Neuron (in vitro differentiated cells): ENCODE measurements at regions not wholly inside any gene's neighbourhood (a gene's known extent, or its start where the extent isn't known, plus 50 kb on each side); places are given as distances from the start of the nearest gene placed in this dataset.
"Not testable (repeated sequence)": the region's sequence is repeated elsewhere in the genome, so short reads cannot be mapped to it uniquely, and the experiment has no call there.

Experiments
- H2AFZ ChIP-seq: one replicate; pipeline ENCODE4 v1.6.1; 2013; ENCODE audit warnings: low read depth, mild to moderate bottlenecking, inconsistent platforms, low read length, moderate library complexity
- H3K27me3 ChIP-seq: one replicate; pipeline ENCODE4 v1.6.1; 2013; ENCODE audit warnings: low read length; ENCODE audit not compliant: insufficient read depth
- H3K36me3 ChIP-seq: one replicate; pipeline ENCODE4 v1.6.1; 2013; ENCODE audit warnings: low read length; ENCODE audit not compliant: insufficient read depth
- H3K4me1 ChIP-seq: one replicate; pipeline ENCODE4 v1.6.1; 2013; ENCODE audit warnings: low read length; ENCODE audit not compliant: insufficient read depth
- H3K4me3 ChIP-seq: 2 replicates; pipeline ENCODE4 v1.5.1; 2013; ENCODE audit warnings: mild to moderate bottlenecking, low read length, moderate library complexity
- H3K9me3 ChIP-seq: one replicate; pipeline ENCODE4 v1.6.1; 2013; ENCODE audit warnings: low read length

DNA sequence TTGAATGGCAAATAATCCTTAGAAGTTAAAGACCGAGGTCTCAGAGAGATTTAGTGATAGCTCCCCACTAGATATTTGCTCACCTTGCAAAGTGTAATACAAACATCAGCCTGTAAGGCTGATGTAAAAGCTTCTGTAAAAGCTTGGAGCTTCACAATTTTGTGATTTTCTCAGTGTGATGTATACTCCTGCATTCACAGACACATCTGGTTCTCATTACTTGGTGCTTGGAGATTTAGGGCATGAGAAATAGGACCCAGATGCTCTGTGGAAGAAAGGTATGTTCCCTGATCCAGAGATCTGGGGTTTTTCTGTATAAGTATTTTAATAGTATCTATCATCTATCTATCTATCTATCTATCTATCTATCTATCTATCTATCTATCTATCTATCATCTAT lies 1664.3 kb downstream of the C4orf33 start:
- Histone ChIP-seq H3K4me1 (no peaks in the 10 kb centered on the region), H3K27me3 (no peaks in the 10 kb centered on the region), H3K4me3 (no peak overlapping the region), H2AFZ (no peak overlapping the region), H3K36me3 (no peaks in the 10 kb centered on the region), H3K9me3 (no peaks in the 10 kb centered on the region)

DNA sequence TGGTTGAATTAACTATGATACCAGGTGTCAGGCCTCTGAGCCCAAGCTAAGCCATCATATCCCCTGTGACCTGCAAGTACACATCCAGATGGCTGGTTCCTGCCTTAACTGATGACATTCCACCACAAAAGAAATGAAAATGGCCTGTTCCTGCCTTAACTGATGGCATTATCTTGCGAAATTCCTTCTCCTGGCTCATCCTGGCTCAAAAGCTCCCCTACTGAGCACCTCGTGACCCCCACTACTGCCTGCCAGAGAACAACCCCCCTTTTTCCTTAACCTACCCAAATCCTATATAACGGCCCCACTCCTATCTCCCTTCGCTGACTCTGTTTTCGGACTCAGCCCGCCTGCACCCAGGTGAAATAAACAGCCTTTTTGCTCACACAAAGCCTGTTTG lies 1671.4 kb downstream of the C4orf33 start:
- H3K9me3 ChIP-seq, H3K36me3 ChIP-seq, H2AFZ ChIP-seq, H3K4me3 ChIP-seq, H3K4me1 ChIP-seq, H3K27me3 ChIP-seq: not testable (repeated sequence)

DNA sequence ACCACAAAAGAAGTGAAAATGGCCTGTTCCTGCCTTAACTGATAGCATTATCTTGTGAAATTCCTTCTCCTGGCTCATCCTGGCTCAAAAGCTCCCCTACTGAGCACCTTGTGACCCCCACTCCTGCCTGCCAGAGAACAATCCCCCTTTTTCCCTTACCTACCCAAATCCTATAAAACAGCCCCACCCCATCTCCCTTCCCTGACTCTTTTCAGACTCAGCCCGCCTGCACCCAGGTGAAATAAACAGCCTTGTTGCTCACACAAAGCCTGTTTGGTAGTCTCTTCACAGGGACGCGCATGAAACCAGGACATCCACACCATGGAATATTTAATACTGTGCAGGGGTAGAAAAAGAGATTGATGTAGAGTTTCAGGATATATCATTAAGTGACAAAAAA lies 1677.0 kb downstream of the C4orf33 start:
- not testable (repeated sequence) for H3K9me3 ChIP-seq, H3K4me1 ChIP-seq, H3K36me3 ChIP-seq, H2AFZ ChIP-seq, H3K27me3 ChIP-seq, H3K4me3 ChIP-seq

DNA sequence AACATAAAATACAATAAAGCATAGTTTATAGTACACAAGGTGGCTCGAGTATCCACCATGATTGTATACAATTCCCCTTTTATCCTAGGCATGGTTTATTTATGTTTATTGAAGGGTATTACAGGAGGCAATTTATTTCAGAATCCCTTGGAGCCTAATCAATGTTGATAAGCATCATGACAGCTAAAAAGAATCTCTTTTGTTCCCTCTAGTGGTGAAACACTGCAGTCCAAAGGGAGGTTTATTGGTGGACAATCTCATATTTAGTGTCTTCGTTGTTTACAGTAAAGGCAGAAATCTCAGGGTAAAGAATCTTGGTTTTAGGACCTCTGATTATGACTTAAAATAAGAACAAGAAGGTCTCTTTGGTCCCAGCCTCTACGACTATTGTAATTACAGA lies 1712.5 kb downstream of the C4orf33 start:
- peaks cover 5% of the 10 kb centered on the region for H3K4me1 ChIP-seq
- H2AFZ ChIP-seq, result no peak overlapping the region
- H3K4me3 ChIP-seq, result no peak overlapping the region
- H3K27me3 ChIP-seq, result no peaks in the 10 kb centered on the region
- H3K9me3 ChIP-seq, result no peaks in the 10 kb centered on the region
- H3K36me3 ChIP-seq, result no peaks in the 10 kb centered on the region

DNA sequence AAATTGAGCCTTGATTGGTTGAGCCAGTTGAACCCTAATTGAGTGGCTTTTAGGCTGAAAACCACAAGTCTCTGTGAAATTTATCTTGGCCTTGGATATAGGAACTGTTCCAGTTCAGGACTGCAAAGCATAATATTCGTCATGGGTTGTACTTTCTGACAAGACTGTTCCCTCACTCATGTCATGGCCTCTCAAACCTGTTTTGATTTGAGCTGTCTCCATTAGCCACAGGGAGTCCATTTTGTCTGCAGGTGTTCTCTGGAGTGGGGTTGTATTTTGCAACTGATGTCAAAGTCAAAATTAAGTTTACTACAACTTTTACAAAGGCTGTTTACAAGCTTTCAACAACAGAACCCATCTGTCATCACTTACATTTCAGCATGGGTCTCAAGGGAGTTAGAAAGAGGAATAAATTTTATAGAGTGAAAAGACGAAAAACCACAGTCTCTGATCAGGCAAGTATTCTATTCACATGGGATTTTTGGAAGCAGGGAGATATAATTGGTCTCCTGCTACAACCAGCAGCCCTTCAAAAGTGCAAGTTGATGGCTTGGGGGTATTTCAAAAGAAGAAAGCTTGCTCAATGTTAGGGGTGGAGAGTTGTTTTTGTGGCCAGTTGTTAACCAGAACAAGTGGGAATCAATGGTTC lies 1716.3 kb downstream of the C4orf33 start:
- H3K4me3 ChIP-seq, result no peak overlapping the region
- peaks cover 5% of the 10 kb centered on the region for H3K4me1 ChIP-seq
- peak overlapping the region; percentile 5 for H2AFZ ChIP-seq
- no peaks in the 10 kb centered on the region for H3K9me3 ChIP-seq
- no peaks in the 10 kb centered on the region for H3K27me3 ChIP-seq
- H3K36me3 ChIP-seq, result no peaks in the 10 kb centered on the region

DNA sequence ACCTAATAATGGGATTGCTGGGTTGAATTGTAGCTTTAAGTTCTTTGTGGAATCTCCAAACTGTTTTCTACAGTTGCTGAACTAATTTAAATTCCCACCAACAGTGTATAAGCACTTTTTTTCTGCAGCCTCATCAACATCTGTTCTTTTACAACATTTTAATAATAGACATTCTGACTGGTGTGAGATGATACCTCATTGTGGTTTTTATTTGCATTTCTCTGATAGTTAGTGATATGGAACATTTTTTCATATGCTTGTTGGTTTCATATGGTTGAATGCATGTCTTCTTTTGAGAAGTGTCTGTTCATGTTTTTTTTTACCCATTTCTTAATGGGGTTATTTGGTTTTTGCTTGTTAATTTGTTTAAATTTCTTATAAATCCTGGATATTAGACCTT lies 1718.9 kb downstream of the C4orf33 start:
- no peaks in the 10 kb centered on the region for H3K9me3 ChIP-seq
- H3K27me3 ChIP-seq, result no peaks in the 10 kb centered on the region

DNA sequence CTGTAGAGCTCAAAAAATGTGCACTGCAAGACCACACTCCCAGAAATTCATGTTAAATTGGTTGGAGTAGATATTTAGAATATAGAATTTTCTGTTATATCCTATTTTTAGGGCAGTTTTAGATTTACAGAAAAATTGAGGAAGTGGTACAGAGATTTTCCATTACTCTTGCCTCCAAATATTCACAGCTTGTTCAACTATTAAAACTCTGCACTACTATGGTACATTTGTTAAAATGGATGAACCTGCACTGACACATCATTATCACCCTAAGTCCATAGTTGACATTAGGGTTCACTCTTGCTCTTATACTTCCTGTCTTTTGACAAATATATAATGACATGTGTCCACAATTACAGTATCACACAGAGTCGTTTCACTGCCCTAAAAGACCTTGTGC lies 1724.5 kb downstream of the C4orf33 start:
- Histone ChIP-seq H3K4me3 (no peak overlapping the region), H3K36me3 (no peaks in the 10 kb centered on the region), H3K27me3 (no peaks in the 10 kb centered on the region), H2AFZ (no peak overlapping the region), H3K4me1 (no peaks in the 10 kb centered on the region), H3K9me3 (no peaks in the 10 kb centered on the region)

More for the DNA sequence above, 1718.9 kb downstream of the C4orf33 start:
- Histone ChIP-seq H3K4me3 (no peak overlapping the region), H3K36me3 (no peaks in the 10 kb centered on the region), H3K4me1 (peaks cover 5% of the 10 kb centered on the region), H2AFZ (no peak overlapping the region)

DNA sequence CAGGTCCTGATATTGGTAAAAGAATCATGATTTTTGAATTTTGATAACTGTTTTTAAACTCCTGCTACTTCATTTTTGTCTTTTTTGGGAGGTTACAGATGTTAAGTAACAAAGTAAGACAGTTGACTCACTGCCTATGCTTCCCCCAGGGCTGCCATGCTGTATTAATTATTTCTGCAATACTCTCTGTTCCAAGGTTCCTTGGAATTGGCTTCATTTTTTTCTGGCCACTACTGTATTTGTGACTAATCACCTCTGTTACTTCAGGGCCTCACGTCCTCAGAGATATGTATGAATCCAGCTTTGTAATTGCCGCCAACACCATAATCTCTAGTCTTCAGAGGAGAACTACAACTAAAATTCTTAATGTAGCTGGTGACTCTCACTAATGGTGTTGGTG lies 1729.3 kb downstream of the C4orf33 start:
- H2AFZ ChIP-seq, result no peak overlapping the region
- no peaks in the 10 kb centered on the region for H3K36me3 ChIP-seq
- H3K4me3 ChIP-seq, result no peak overlapping the region
- no peaks in the 10 kb centered on the region for H3K27me3 ChIP-seq
- H3K9me3 ChIP-seq, result no peaks in the 10 kb centered on the region
- no peaks in the 10 kb centered on the region for H3K4me1 ChIP-seq

DNA sequence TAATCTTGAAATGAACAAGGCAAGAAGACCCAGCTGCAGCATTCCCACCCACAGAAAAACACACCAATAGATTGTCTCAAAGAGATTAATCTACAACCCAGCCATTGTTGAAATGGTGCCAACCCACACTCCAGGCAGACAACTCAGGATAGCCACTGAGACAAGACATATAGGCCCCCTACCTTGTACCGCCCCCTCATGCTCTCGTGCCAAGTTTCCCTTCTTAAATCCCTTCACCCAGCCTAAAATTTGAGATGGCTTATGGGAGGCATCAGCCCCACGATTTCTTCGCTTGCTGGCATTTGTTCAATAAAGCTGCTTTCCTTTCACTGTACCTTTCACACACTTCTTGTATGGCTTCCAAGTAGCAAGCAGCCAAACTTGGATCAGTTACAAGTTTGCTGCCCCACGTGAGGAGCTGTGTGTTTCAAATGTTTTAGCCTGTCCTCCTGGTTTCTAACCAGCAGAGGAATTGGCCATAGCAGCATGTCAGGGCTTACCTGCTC lies 1754.1 kb downstream of the C4orf33 start:
- no peak overlapping the region for H2AFZ ChIP-seq

DNA sequence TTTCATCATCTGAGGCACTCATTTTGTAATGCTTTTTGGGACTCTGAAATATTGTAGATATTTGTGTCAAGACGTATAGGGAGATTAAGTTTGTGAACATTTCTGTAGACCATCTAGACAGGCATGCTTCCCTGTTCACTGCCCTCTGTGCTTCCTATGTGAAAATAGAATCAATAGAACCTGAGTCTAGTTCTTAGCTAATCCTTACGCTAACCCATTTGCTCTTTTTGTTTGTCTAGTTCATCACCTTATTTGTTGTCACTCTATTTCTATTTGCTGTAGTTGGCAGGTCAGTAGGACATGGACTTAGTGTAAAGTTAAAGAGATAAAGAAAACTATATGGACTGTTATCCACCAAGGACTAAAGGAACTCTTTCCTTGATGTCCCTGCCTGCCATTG lies 1755.2 kb downstream of the C4orf33 start:
- no peaks in the 10 kb centered on the region for H3K36me3 ChIP-seq
- H2AFZ ChIP-seq, result no peak overlapping the region
- H3K9me3 ChIP-seq, result no peaks in the 10 kb centered on the region
- no peak overlapping the region for H3K4me3 ChIP-seq
- H3K27me3 ChIP-seq, result no peaks in the 10 kb centered on the region
- H3K4me1 ChIP-seq, result peaks cover 5% of the 10 kb centered on the region

More for the DNA sequence above, 1754.1 kb downstream of the C4orf33 start:
- Histone ChIP-seq H3K9me3 (no peaks in the 10 kb centered on the region), H3K4me1 (peaks cover 7% of the 10 kb centered on the region), H3K36me3 (no peaks in the 10 kb centered on the region), H3K4me3 (no peak overlapping the region), H3K27me3 (no peaks in the 10 kb centered on the region)

DNA sequence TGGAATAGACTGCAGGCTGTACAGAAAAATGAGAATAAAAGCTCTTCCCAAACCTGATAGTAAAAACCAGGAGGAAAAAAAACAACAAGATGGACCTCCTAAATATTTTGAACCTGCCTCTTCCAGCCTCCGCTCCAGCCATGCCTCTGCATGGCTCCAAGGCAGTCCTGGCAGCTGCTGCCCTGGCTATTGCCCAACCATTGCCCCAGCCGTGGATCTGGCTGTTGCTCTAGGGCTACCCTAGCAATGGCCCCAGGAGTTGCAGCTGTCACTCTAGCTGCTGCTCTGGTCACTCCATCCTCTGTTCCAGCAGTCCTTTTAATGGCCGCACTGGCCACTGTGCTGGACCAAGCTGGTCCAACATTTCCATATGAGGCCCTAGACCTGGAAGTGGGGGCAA lies 1756.0 kb downstream of the C4orf33 start:
- Histone ChIP-seq H3K4me1 (no peaks in the 10 kb centered on the region), H2AFZ (no peak overlapping the region), H3K4me3 (no peak overlapping the region), H3K27me3 (no peaks in the 10 kb centered on the region), H3K36me3 (no peaks in the 10 kb centered on the region), H3K9me3 (no peaks in the 10 kb centered on the region)

DNA sequence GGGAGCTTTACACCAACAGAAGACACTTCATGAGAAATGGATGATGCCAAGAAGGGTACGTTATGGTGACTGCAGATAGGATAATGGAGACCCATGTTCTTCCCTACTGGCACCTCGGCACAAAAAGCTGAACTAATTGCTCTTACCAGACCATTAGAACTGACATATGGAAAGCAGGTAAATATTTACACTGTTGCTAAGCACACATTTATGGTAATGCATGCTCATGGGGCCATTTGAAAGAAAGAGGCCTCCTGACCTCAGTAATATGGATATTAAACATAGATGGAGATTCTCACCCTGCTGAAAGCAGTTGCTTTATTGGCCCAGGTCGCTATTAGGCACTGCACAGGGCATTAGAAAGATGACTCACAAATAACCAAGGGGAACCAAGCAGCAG lies 1759.6 kb downstream of the C4orf33 start:
- Histone ChIP-seq H3K9me3 (no peaks in the 10 kb centered on the region), H2AFZ (no peak overlapping the region), H3K4me1 (no peaks in the 10 kb centered on the region), H3K27me3 (no peaks in the 10 kb centered on the region), H3K36me3 (no peaks in the 10 kb centered on the region), H3K4me3 (no peak overlapping the region)

DNA sequence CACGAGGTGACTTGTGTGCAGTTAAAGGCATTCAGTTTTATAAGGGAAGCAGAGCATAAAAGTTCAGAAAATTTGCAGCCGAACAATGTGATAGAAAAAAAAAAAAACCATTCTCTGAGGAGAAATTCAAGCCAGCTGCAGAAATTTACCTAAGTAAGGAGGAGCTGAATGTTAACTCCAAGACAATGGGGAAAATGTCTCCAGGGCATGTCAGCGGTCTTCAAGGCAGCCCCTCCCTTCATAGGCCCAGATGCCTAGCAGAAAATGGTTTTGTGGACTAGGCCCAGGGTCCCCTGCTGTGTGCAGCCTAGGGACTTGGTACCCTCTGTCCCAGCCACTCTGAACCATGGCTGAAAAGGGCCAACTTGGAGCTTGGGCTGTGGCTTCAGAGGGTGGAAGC lies 1764.0 kb downstream of the C4orf33 start:
- no peak overlapping the region for H3K4me3 ChIP-seq
- no peaks in the 10 kb centered on the region for H3K36me3 ChIP-seq
- H2AFZ ChIP-seq, result no peak overlapping the region
- H3K9me3 ChIP-seq, result no peaks in the 10 kb centered on the region
- no peaks in the 10 kb centered on the region for H3K4me1 ChIP-seq
- no peaks in the 10 kb centered on the region for H3K27me3 ChIP-seq

DNA sequence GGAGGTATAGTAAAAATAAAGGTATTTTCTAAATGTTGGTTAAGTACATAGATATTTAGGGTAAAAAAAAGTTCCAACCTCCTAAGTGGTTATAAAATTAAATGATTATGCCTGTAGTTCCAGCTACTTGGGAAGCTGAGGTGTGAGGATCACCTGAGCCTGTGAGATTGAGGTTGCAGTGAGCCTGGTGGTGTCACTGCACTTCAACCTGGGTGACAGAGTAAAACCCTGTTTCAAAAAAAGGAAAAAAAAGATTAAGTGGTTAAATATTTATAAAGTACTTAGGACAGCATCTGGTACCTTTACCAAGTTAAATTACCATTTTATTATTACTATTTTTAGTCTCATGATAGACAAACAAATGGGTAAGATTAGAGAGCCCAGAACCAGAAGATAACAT lies 1801.0 kb downstream of the C4orf33 start:
- H2AFZ ChIP-seq, result no peak overlapping the region
- H3K4me1 ChIP-seq, result no peaks in the 10 kb centered on the region
- H3K36me3 ChIP-seq, result no peaks in the 10 kb centered on the region
- no peak overlapping the region for H3K4me3 ChIP-seq
- no peaks in the 10 kb centered on the region for H3K27me3 ChIP-seq
- H3K9me3 ChIP-seq, result no peaks in the 10 kb centered on the region
